ENCODE measurements at regions not wholly inside any gene's neighbourhood (a gene's known extent, or its start where the extent isn't known, plus 50 kb on each side); places are given as distances from the start of the nearest gene placed in this dataset.

GRCh38 chr2:144224472-144224871, 295.4 kb downstream of the ZEB2 start:
- no peaks in the 10 kb centered on the region for H3K4me1 ChIP-seq (ENCODE audit: control insufficient read depth in 1 of 2, insufficient read depth in 2 of 2, low read length in 2 of 2)
- no peaks in the 10 kb centered on the region for H4K20me1 ChIP-seq (ENCODE audit: insufficient read depth, low read length)
- H3K4me2 ChIP-seq (replicated peaks; ENCODE audit: extremely low read depth, low read length, poor library complexity, severe bottlenecking) = no peak overlapping the region
- no peaks in the 10 kb centered on the region for H3K36me3 ChIP-seq (replicated peaks in 1 of 2; ENCODE audit: control insufficient read depth in 1 of 2, insufficient read depth in 2 of 2, low read length in 2 of 2)
- no peak overlapping the region for H3K4me3 ChIP-seq (replicated peaks in 1 of 3; ENCODE audit: low read depth in 2 of 3, low read length in 3 of 3)
- intact Hi-C loops (cut with micrococcal nuclease) = no loop called here
- H3K9me3 ChIP-seq (replicated peaks in 1 of 2; ENCODE audit: control insufficient read depth in 1 of 2, insufficient read depth in 1 of 2, low read length in 2 of 2) = no peaks in the 10 kb centered on the region
- Mint-ChIP-seq H3K9me3 (peaks cover 0 to 3% (median 0%) of the 10 kb centered on the region in 7 donors), H3K36me3 (peaks cover 2 to 4% of the 10 kb centered on the region in 2 donors), H3K4me3 (no peak overlapping the region), H3K27me3 (ENCODE audit: low read depth in 3 of 3) (peaks cover 0 to 1% (median 0%) of the 10 kb centered on the region in 3 donors), H3K27ac (peak overlapping the region in 1 of 7 donors; percentile 57), H3K4me1 (peaks cover 6% of the 10 kb centered on the region)
- no peak overlapping the region for H3K9ac ChIP-seq (ENCODE audit: insufficient read depth, low read length, poor library complexity, severe bottlenecking)
- no peaks in the 10 kb centered on the region for H3K79me2 ChIP-seq (ENCODE audit: insufficient read depth, low read length)
- DNase-seq = no peak
- no peak for TF ChIP-seq CTCF (IDR thresholded peaks at IDR 0.05)
- H3K27ac ChIP-seq (ENCODE audit: low read depth in 1 of 2, low read length in 2 of 2) = no peak overlapping the region
- H3K27me3 ChIP-seq (ENCODE audit: control insufficient read depth in 2 of 2, insufficient read depth in 2 of 2, low read length in 2 of 2) = no peaks in the 10 kb centered on the region
- no peak overlapping the region for H2AFZ ChIP-seq (ENCODE audit: insufficient read depth, low read depth, low read length, poor library complexity, severe bottlenecking)
- WGBS (ENCODE audit: insufficient coverage) = no CpG with 5 or more reads among the region's 3 CpGs

- Mint-ChIP-seq H3K4me1 (peaks cover 4% of the 10 kb centered on the region), H3K4me3 (no peak overlapping the region), H3K27ac (no peak overlapping the region), H3K9me3 (peaks cover 0 to 3% (median 0%) of the 10 kb centered on the region in 7 donors), H3K27me3 (ENCODE audit: low read depth in 3 of 3) (peaks cover 0 to 1% (median 0%) of the 10 kb centered on the region in 3 donors), H3K36me3 (no peaks in the 10 kb centered on the region)
- WGBS (ENCODE audit: insufficient coverage) = no CpG with 5 or more reads among the region's 1 CpG
- no peaks in the 10 kb centered on the region for H3K9me3 ChIP-seq (replicated peaks in 1 of 2; ENCODE audit: control insufficient read depth in 1 of 2, insufficient read depth in 1 of 2, low read length in 2 of 2)
- H3K27ac ChIP-seq (ENCODE audit: low read depth in 1 of 2, low read length in 2 of 2) = no peak overlapping the region
- H3K36me3 ChIP-seq (replicated peaks in 1 of 2; ENCODE audit: control insufficient read depth in 1 of 2, insufficient read depth in 2 of 2, low read length in 2 of 2) = no peaks in the 10 kb centered on the region
- no peak overlapping the region for H3K9ac ChIP-seq (ENCODE audit: insufficient read depth, low read length, poor library complexity, severe bottlenecking)
- no peaks in the 10 kb centered on the region for H3K27me3 ChIP-seq (ENCODE audit: control insufficient read depth in 2 of 2, insufficient read depth in 2 of 2, low read length in 2 of 2)
- H4K20me1 ChIP-seq (ENCODE audit: insufficient read depth, low read length) = no peaks in the 10 kb centered on the region
- no peak for TF ChIP-seq CTCF (IDR thresholded peaks at IDR 0.05)
- no peaks in the 10 kb centered on the region for H3K79me2 ChIP-seq (ENCODE audit: insufficient read depth, low read length)
- no peaks in the 10 kb centered on the region for H3K4me1 ChIP-seq (ENCODE audit: control insufficient read depth in 1 of 2, insufficient read depth in 2 of 2, low read length in 2 of 2)
- no peak overlapping the region for H2AFZ ChIP-seq (ENCODE audit: insufficient read depth, low read depth, low read length, poor library complexity, severe bottlenecking)
- no peak overlapping the region for H3K4me3 ChIP-seq (replicated peaks in 1 of 3; ENCODE audit: low read depth in 2 of 3, low read length in 3 of 3)
- DNase-seq = no peak
- no peak overlapping the region for H3K4me2 ChIP-seq (replicated peaks; ENCODE audit: extremely low read depth, low read length, poor library complexity, severe bottlenecking)
- intact Hi-C loops (cut with micrococcal nuclease) = no loop called here
These were observed 299.9 kb downstream of the ZEB2 start for GRCh38 chr2:144219979-144220378.

Measured in CD14-positive monocyte (primary cell).